Choroid plexus epithelial cell (primary cell): ENCODE measurements at regions not wholly inside any gene's neighbourhood (a gene's known extent, or its start where the extent isn't known, plus 50 kb on each side); places are given as distances from the start of the nearest gene placed in this dataset.

Experiments used
- DNase-seq: peaks from one replicate; pipeline ENCODE4 v3.0.0-alpha.2; 2010; ENCODE audit warnings: low read depth
- H3K4me3 ChIP-seq: 2 replicates; pipeline ENCODE4 v1.5.1; 2011; ENCODE audit warnings: low read depth, mild to moderate bottlenecking, control low read depth, low read length, moderate library complexity
- CTCF ChIP-seq: conservative IDR thresholded peaks from 2 replicates; pipeline ENCODE4 v1.5.1; 2011; ENCODE audit warnings: low read depth, mild to moderate bottlenecking, control low read depth, inconsistent platforms, low read length, moderate library complexity

GRCh38 chr6:50585441-50586330 is 127.6 kb upstream of the TFAP2D start:
- H3K4me3 ChIP-seq = no peak overlapping the region
- TF ChIP-seq CTCF = no peak
- no peak for DNase-seq

DNA sequence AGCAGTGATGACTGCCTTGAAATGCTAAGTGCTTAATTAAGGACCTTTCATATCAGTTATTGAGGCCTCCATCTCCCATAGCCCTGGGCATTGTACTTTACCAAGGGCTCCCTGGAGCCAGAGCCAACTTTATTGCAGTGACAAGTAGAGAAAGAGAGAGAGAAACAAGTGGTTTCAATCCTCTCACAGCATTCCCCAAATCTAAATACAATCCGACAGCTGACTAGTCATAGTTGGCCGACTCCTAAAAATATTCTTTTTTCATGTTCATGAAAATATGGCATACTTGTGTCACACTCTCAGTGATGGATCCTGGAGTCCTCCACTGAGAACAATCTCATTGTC is 127.0 kb upstream of the TFAP2D start:
- no peak overlapping the region for H3K4me3 ChIP-seq
- no peak for TF ChIP-seq CTCF
- no peak for DNase-seq

DNA sequence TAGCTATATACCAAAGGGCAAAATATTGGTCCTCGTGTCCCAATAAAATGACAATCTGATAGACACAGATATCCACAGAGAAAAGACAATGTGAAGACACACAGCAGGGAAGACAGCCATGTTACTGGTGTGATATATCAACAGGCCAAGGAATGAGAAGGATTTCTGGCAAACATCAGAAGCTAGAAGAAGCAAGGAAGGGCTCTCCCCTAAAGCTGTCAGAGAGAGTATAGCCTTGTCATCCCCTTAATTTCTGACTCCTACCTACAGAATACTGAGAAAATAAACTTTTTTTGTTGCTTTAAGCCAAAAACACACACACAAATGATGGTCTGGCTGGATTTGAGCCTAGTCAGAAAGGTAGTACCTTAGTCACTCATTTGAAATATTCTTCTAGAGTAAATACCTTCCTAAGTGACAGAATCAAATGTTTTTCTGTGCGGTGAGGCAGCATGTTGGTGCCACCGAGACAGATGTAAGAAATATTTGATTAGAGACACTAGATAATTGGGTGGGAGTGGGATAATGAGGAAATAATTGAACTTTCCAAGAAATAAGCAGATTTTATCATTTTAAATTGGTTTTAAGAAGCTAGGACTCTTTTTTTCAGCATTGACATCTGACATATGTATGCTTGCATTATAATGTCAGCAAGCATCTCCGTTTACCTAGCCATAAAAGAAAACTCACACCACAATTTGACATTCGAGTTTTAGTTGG is 123.4 kb upstream of the TFAP2D start:
- H3K4me3 ChIP-seq = no peak overlapping the region
- DNase-seq = no peak
- TF ChIP-seq CTCF = no peak

DNA sequence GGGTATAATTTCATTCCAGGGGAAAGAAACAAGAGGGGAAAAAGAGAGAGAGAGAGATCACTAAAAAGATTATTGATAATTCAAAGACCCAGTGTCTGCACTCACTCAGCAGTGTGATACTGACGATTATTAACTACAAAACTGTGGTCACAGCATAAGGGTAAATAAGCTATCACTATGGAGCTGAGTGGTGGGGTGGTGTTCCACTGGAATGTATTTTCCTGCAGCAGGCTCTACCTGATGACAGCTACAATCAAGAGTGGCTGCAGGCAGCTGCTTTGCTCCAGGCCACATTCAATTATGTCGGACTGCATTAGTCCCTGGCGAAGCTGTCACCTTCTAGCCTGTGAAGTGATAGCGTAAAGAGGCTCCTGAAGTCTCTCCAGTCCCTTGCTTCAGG is 122.2 kb upstream of the TFAP2D start:
- no peak for TF ChIP-seq CTCF
- no peak overlapping the region for H3K4me3 ChIP-seq
- no peak for DNase-seq

DNA sequence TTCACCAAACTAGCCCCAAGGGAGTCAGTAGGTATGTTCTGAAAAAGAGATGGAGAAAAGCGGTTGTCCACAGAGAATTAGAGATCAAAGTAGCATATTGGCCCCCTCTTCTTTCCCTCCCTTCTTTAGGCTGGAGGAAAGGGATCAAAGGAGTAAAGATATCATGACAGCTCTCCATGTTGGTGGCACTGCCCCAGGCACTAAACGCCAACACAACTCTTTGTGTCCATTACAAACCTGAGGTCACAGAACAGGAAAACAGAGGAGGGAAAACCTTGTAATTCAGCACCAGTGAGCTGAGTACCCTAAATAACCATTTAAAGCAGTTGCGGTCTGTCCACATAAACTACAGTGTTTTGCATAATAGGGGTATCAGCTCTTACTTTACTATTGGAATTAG is 113.0 kb upstream of the TFAP2D start:
- H3K4me3 ChIP-seq = no peak overlapping the region
- DNase-seq = no peak
- no peak for TF ChIP-seq CTCF

GRCh38 chr6:50602292-50602691 is 111.0 kb upstream of the TFAP2D start:
- DNase-seq = peak; percentile 49
- H3K4me3 ChIP-seq = no peak overlapping the region

More at GRCh38 chr6:50602292-50602691, 111.0 kb upstream of the TFAP2D start:
- peak; percentile 69 for TF ChIP-seq CTCF
